Liver (tissue), 3 donors: ENCODE measurements at regions not wholly inside any gene's neighbourhood (a gene's known extent, or its start where the extent isn't known, plus 50 kb on each side); places are given as distances from the start of the nearest gene placed in this dataset.

Experiments
- NR2F2 ChIP-seq: IDR thresholded peaks from 2 replicates; pipeline ENCODE4 v1.6.1; 2016; ENCODE audit warnings: antibody characterized with exemption
- RAD21 ChIP-seq, 2 donors: IDR thresholded peaks; 2 replicates each; pipeline ENCODE4 v1.6.1; 2016; ENCODE audit warnings: antibody characterized with exemption in 2 of 2, mild to moderate bottlenecking in 2 of 2
- RXRA ChIP-seq, 2 donors: IDR thresholded peaks; 2 replicates each; pipeline ENCODE4 v1.6.1; 2017 to 2018; ENCODE audit warnings: antibody characterized with exemption in 2 of 2, mild to moderate bottlenecking in 1 of 2
- SP1 ChIP-seq: IDR thresholded peaks from 2 replicates; pipeline ENCODE4 v1.6.1; 2018; ENCODE audit warnings: antibody characterized with exemption, mild to moderate bottlenecking
- TAF1 ChIP-seq: conservative IDR thresholded peaks from 2 replicates; pipeline ENCODE4 v1.6.1; 2016; ENCODE audit warnings: antibody characterized with exemption, mild to moderate bottlenecking
- YY1 ChIP-seq: IDR thresholded peaks from 2 replicates; pipeline ENCODE4 v1.6.1; 2016; ENCODE audit warnings: antibody characterized with exemption, mild to moderate bottlenecking
- TF ChIP-seq, protein P1 (sequence below): IDR thresholded peaks from 2 replicates; pipeline ENCODE4 v1.6.1; 2016; ENCODE audit warnings: antibody characterized with exemption, mild to moderate bottlenecking
- TF ChIP-seq, protein P2 (sequence below): fragments of 150-350 bp; IDR thresholded peaks from 2 replicates; pipeline ENCODE4 v1.5.1; 2017; ENCODE audit warnings: improper control_type of control experiment, low read depth, low read length; ENCODE audit not compliant: missing input control
- TF ChIP-seq, protein P3 (sequence below): IDR thresholded peaks from 2 replicates; pipeline ENCODE4 v1.6.1; 2016; ENCODE audit warnings: antibody characterized with exemption
- TF ChIP-seq, protein P4 (sequence below): IDR thresholded peaks from 2 replicates; pipeline ENCODE4 v1.6.1; 2016; ENCODE audit warnings: antibody characterized with exemption
- donor health status: healthy.
- donor health status: healthy.

DNA sequence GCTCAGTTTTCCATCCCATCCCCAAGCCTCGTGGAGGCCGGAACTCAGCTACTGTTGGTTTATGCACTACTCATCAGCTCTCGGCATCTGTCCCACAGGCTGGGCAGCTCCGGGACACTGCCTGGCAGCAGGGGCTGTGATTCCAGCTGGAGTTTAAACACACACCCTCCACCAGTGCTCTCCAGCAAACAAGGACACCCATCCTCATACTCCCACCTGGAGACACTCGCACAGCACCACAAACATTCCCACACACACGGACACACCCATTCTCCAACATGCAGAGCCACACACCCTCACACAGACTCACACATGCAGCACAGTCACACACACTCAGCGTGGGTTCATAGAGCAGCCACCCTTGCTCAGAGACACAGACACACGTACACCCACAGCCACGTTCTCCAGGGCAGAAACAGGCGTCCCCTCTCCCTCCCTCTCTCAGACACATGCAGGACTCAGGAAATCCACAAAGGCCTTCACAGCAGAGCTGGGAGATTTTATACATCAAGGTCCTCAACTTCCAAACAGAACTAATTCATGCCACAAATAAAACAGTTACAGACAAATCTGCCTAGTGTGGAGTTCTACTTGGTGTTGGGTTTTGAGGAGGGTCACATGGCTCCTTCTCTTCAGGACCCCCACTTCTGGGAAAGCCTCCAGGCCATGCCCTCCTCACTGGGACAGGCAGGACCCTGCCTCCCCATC is 785.4 kb downstream of the UQCRFS1 start:
- TF ChIP-seq SP1 (no peak), RXRA (IDR thresholded peaks at IDR 0.05) (no peak), RAD21 (IDR thresholded peaks at IDR 0.05) (no peak), YY1 (no peak), TAF1 (no peak), NR2F2 (no peak)
- TF ChIP-seq, protein P1, sequence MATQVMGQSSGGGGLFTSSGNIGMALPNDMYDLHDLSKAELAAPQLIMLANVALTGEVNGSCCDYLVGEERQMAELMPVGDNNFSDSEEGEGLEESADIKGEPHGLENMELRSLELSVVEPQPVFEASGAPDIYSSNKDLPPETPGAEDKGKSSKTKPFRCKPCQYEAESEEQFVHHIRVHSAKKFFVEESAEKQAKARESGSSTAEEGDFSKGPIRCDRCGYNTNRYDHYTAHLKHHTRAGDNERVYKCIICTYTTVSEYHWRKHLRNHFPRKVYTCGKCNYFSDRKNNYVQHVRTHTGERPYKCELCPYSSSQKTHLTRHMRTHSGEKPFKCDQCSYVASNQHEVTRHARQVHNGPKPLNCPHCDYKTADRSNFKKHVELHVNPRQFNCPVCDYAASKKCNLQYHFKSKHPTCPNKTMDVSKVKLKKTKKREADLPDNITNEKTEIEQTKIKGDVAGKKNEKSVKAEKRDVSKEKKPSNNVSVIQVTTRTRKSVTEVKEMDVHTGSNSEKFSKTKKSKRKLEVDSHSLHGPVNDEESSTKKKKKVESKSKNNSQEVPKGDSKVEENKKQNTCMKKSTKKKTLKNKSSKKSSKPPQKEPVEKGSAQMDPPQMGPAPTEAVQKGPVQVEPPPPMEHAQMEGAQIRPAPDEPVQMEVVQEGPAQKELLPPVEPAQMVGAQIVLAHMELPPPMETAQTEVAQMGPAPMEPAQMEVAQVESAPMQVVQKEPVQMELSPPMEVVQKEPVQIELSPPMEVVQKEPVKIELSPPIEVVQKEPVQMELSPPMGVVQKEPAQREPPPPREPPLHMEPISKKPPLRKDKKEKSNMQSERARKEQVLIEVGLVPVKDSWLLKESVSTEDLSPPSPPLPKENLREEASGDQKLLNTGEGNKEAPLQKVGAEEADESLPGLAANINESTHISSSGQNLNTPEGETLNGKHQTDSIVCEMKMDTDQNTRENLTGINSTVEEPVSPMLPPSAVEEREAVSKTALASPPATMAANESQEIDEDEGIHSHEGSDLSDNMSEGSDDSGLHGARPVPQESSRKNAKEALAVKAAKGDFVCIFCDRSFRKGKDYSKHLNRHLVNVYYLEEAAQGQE = no peak
- TF ChIP-seq, protein P2, sequence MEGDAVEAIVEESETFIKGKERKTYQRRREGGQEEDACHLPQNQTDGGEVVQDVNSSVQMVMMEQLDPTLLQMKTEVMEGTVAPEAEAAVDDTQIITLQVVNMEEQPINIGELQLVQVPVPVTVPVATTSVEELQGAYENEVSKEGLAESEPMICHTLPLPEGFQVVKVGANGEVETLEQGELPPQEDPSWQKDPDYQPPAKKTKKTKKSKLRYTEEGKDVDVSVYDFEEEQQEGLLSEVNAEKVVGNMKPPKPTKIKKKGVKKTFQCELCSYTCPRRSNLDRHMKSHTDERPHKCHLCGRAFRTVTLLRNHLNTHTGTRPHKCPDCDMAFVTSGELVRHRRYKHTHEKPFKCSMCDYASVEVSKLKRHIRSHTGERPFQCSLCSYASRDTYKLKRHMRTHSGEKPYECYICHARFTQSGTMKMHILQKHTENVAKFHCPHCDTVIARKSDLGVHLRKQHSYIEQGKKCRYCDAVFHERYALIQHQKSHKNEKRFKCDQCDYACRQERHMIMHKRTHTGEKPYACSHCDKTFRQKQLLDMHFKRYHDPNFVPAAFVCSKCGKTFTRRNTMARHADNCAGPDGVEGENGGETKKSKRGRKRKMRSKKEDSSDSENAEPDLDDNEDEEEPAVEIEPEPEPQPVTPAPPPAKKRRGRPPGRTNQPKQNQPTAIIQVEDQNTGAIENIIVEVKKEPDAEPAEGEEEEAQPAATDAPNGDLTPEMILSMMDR = no peak
- TF ChIP-seq, protein P3, sequence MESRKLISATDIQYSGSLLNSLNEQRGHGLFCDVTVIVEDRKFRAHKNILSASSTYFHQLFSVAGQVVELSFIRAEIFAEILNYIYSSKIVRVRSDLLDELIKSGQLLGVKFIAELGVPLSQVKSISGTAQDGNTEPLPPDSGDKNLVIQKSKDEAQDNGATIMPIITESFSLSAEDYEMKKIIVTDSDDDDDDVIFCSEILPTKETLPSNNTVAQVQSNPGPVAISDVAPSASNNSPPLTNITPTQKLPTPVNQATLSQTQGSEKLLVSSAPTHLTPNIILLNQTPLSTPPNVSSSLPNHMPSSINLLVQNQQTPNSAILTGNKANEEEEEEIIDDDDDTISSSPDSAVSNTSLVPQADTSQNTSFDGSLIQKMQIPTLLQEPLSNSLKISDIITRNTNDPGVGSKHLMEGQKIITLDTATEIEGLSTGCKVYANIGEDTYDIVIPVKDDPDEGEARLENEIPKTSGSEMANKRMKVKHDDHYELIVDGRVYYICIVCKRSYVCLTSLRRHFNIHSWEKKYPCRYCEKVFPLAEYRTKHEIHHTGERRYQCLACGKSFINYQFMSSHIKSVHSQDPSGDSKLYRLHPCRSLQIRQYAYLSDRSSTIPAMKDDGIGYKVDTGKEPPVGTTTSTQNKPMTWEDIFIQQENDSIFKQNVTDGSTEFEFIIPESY = no peak
- TF ChIP-seq, protein P4, sequence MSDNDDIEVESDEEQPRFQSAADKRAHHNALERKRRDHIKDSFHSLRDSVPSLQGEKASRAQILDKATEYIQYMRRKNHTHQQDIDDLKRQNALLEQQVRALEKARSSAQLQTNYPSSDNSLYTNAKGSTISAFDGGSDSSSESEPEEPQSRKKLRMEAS = no peak
